Retinal pigment epithelial cell (primary cell): ENCODE measurements at regions not wholly inside any gene's neighbourhood (a gene's known extent, or its start where the extent isn't known, plus 50 kb on each side); places are given as distances from the start of the nearest gene placed in this dataset.

Source experiments
- DNase-seq: peaks from one replicate; pipeline ENCODE4 v3.0.0-alpha.2; 2010; ENCODE audit warnings: low read depth
- H3K4me3 ChIP-seq: 2 replicates; pipeline ENCODE4 v1.5.1; 2011; ENCODE audit warnings: mild to moderate bottlenecking, low read length, control low read depth, moderate library complexity
- TF ChIP-seq, protein P1 (sequence below): conservative IDR thresholded peaks from 2 replicates; pipeline ENCODE4 v1.5.1; 2011; ENCODE audit warnings: low read depth, low read length, control low read depth, inconsistent platforms

DNA sequence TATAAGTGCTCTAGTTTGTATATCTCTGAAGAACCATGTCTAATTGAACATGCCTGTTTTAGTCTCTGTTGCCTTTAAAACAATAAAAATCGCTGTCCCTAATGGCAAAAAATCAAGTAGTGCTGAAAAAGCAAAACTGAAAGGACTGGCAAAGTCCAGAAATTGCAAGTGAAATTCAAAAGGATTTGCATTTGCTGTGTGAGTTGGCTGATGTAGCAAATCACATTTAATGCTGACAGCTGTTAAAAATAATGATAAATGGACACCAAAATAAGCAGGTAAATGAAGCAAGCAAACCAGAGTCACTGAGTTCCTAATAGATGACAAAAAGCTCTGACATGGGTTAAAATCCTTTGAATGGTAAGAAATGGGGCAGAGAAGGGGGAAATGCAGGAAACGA, 874.1 kb downstream of the GRM8 start:
- TF ChIP-seq, protein P1, sequence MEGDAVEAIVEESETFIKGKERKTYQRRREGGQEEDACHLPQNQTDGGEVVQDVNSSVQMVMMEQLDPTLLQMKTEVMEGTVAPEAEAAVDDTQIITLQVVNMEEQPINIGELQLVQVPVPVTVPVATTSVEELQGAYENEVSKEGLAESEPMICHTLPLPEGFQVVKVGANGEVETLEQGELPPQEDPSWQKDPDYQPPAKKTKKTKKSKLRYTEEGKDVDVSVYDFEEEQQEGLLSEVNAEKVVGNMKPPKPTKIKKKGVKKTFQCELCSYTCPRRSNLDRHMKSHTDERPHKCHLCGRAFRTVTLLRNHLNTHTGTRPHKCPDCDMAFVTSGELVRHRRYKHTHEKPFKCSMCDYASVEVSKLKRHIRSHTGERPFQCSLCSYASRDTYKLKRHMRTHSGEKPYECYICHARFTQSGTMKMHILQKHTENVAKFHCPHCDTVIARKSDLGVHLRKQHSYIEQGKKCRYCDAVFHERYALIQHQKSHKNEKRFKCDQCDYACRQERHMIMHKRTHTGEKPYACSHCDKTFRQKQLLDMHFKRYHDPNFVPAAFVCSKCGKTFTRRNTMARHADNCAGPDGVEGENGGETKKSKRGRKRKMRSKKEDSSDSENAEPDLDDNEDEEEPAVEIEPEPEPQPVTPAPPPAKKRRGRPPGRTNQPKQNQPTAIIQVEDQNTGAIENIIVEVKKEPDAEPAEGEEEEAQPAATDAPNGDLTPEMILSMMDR: no peak
- H3K4me3 ChIP-seq: no peak overlapping the region
- no peak for DNase-seq

DNA sequence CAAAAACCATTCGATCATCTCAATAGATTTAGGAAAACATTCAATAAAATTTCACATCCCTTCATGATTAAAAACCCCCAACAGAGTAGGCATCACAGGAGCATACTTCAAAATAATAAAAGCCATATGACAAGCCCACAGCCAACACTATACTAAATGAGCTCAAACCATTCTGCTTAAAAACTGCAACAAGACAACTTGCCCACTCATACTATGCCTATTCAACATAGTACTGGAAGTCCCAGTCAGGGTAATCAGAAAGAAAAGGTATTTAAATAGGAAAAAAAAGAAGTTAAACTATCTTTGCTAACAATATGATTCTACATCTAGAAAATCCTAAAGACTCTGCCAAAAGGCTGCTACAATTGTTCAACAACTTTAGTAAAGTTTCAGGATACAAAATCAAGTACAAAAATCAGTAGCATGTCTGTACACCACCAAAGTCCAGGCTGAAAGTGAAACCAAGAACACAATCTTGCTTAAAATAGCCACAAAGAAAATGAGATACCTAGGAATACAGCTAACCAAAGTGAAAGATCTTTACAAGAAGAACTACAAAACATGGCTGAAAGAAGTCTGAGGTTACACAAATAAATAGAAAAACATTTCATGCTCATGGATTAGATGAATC, 882.6 kb downstream of the GRM8 start:
- TF ChIP-seq, protein P1: no peak
- no peak overlapping the region for H3K4me3 ChIP-seq
- DNase-seq: no peak

GRCh38 chr7:126362746-126363145, 890.0 kb downstream of the GRM8 start:
- DNase-seq: no peak
- TF ChIP-seq, protein P1: no peak
- no peak overlapping the region for H3K4me3 ChIP-seq

GRCh38 chr7:126361183-126361582, 891.6 kb downstream of the GRM8 start:
- H3K4me3 ChIP-seq: no peak overlapping the region
- TF ChIP-seq, protein P1: no peak
- no peak for DNase-seq

DNA sequence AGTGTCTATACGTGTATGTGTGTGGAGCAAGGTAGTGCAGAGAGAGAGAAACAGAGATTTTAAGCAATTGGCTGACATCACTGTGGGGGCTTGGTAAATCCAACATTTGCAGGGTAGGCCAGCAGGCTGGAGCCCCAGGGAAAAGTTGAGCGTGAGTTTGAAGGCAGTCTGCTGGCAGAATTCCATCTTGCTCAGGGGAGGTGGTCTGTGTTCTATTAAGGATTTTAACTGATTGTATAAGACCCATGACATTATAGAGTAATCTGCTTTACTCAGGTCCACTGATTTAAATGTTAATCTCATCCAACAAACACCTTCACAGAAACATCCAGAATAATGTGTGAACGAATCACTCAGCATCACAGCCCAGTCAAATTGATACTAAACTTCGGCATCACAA, 912.9 kb downstream of the GRM8 start:
- no peak overlapping the region for H3K4me3 ChIP-seq
- TF ChIP-seq, protein P1: no peak
- no peak for DNase-seq

DNA sequence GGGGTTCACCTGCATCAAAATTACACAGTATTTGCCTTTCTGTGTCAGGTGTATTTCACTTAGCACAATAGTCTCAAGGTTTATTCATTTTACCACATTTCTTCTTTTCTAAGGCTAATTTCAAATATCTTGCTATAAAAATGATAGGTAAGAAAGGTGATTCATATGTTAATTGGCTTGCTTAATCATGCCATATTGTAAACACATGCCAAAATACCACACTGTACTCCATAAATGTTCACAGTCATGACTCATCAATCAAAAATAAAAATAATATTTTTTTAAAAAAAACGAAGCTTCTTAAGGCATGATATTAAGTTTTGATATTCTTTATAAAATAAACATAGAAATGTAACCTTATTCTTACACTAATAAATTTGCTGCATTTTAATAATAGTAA, 947.1 kb downstream of the GRM8 start:
- TF ChIP-seq, protein P1: no peak
- no peak for DNase-seq
- H3K4me3 ChIP-seq: no peak overlapping the region

GRCh38 chr7:126303926-126304325, 948.8 kb downstream of the GRM8 start:
- TF ChIP-seq, protein P1: no peak
- H3K4me3 ChIP-seq: no peak overlapping the region
- no peak for DNase-seq
